AG04450 (cell line): ENCODE measurements at regions not wholly inside any gene's neighbourhood (a gene's known extent, or its start where the extent isn't known, plus 50 kb on each side); places are given as distances from the start of the nearest gene placed in this dataset.

ENCODE experiments used
- CTCF ChIA-PET: fragments of 300-600, 350-600 bp; formaldehyde crosslinking; extraction: SDS; loops from one replicate; lab custom pipeline; 2022; ENCODE audit warnings: antibody characterized with exemption, inconsistent platforms; lab: Charles Lee
- POLR2A ChIA-PET: fragments of 350-600 bp; formaldehyde crosslinking; extraction: SDS; loops from one replicate; lab custom pipeline; 2021; ENCODE audit warnings: antibody characterized with exemption, inconsistent platforms; lab: Yijun Ruan, JAX
- DNase-seq: peaks from one replicate; pipeline ENCODE4 v3.0.0-alpha.2; 2011; ENCODE audit warnings: low read depth, low spot score
- H3K27ac ChIP-seq: one replicate; pipeline ENCODE4 v1.5.1; 2012; ENCODE audit warnings: low read depth, low read length, control low read depth
- H3K27me3 ChIP-seq: one replicate; pipeline ENCODE4 v1.6.0; 2012; ENCODE audit warnings: low read length; ENCODE audit not compliant: control insufficient read depth, insufficient read depth
- H3K4me3 ChIP-seq: 2 replicates; pipeline ENCODE4 v1.5.1; 2011; ENCODE audit warnings: mild to moderate bottlenecking, low read depth, low read length, control low read depth
- H3K9me3 ChIP-seq: 2 replicates; pipeline ENCODE4 v1.5.1; 2012; ENCODE audit warnings: low read length; ENCODE audit not compliant: control insufficient read depth, insufficient read depth
- CTCF ChIP-seq: IDR thresholded peaks from 2 replicates; pipeline ENCODE4 v1.5.1; 2011; ENCODE audit warnings: low read depth, low read length, control low read depth, inconsistent platforms

- peak overlapping the region; percentile 84 for H3K27ac ChIP-seq
Observed at GRCh38 chr9:82597241-82598203, 465.4 kb downstream of the RASEF start.

GRCh38 chr9:82598241-82599039 lies 464.5 kb downstream of the RASEF start:
- Histone ChIP-seq H3K27ac (no peak overlapping the region), H3K4me3 (no peak overlapping the region), H3K9me3 (no peaks in the 10 kb centered on the region), H3K27me3 (no peaks in the 10 kb centered on the region)
- ChIA-PET CTCF (interaction anchor here (0.7 to 3.6 kb wide), 4 partner anchors 8 to 413 kb away, joined by 3 to 26 read pairs (median 4); no protein-coding TSS in a partner anchor), POLR2A (interaction anchor here (0.7 to 1.1 kb wide), 3 partner anchors 13 to 909 kb away, joined by 3 to 4 read pairs (median 3); partner anchors contain the start of gene TLE1)
- no peak for TF ChIP-seq CTCF
- DNase-seq: no peak

More at GRCh38 chr9:82597241-82598203, 465.4 kb downstream of the RASEF start:
- peak overlapping the region; percentile 11; the same call in 1 of the 2 replicates for H3K4me3 ChIP-seq
- DNase-seq: no peak
- no peaks in the 10 kb centered on the region for H3K9me3 ChIP-seq
- ChIA-PET CTCF (interaction anchor here (0.6 to 3.6 kb wide), 2 partner anchors 9 to 712 kb away, joined by 3 to 26 read pairs; no protein-coding TSS in a partner anchor), POLR2A (interaction anchor here (0.7 to 1.1 kb wide), 3 partner anchors 14 to 908 kb away, joined by 3 to 4 read pairs (median 3); partner anchors contain the start of gene TLE1)
- H3K27me3 ChIP-seq: no peaks in the 10 kb centered on the region
- no peak for TF ChIP-seq CTCF

DNA sequence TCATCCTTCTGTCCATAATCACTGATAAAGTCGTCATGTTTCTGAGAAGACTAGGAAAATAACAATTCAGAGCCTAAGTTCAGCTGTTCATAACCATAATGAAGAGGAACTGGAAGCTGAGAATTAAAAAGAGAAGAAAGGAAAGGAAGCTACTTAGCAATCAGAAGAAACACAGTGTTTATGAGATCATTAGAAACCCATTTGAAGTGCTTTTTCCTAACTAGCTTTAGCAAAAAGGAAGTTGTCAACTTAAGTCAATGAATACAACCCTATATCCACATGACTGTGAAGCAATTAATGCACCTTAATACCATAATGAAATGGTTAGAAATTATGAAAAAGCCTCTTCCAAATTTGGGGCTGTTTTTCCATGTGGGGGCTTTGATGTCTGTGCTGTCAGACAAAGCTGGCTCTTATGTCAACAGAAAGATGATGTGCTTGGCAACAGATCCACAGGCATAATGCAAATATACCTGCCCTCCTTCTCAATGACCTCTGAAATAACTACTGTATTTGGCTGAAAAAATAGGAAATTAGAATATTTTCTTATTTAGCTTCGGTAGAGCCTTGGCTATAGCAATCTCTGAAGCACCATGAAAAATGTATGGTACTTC lies 463.5 kb downstream of the RASEF start:
- no peaks in the 10 kb centered on the region for H3K9me3 ChIP-seq
- H3K27ac ChIP-seq: no peak overlapping the region
- no peak for DNase-seq
- no peak for TF ChIP-seq CTCF
- no peak overlapping the region for H3K4me3 ChIP-seq
- ChIA-PET POLR2A (no interaction called here), CTCF (interaction anchor here (0.6 to 3.6 kb wide), 5 partner anchors 7 to 1322 kb away, joined by 3 to 26 read pairs (median 4); partner anchors contain the start of gene KIF27)
- no peaks in the 10 kb centered on the region for H3K27me3 ChIP-seq

DNA sequence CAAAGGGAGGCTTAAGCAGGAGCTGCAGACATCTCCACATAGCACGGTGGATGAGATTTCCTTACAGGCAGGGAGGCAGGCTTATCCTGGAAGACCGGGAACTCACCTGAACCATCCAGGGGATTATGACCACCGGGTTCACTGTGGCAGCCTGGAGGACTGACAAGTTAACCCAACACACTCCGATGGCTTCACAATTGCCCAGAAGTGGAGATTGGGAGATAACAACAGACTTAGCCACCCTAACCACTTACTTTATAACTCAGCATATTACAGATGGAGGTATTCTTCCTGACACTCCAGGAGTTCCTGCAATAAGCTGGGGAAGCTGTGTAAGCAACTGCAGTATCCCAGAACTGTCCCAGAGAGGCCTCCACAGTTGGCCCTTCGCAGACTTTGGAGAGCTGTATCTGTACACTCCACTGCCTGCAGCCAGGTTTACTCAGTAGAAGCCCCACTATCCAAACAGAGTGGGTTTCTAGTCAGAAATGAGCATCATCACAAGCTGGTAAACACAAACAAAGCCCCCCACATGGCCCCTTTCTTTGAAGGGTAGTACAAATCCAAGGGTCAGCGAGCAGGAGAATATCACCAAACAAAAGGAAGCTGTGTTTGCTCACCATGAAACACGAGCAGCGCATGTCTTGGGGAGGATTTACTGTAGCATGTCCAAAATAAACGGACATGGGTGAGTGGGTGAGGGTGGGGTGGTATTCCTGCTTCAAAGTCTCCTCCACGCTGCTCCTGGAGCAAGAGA lies 462.2 kb downstream of the RASEF start:
- no peak overlapping the region for H3K27ac ChIP-seq
- no peak overlapping the region for H3K4me3 ChIP-seq
- no peaks in the 10 kb centered on the region for H3K9me3 ChIP-seq
- DNase-seq: no peak
- no peaks in the 10 kb centered on the region for H3K27me3 ChIP-seq
- POLR2A ChIA-PET: interaction anchor here (0.6 kb wide), 1 partner anchor 769 kb away, joined by 5 read pairs; no protein-coding TSS in a partner anchor
- CTCF ChIA-PET: interaction anchor here (0.8 to 1.7 kb wide), 2 partner anchors 68 to 753 kb away, joined by 3 to 7 read pairs; no protein-coding TSS in a partner anchor
- TF ChIP-seq CTCF: no peak
